Spleen (tissue), 7 donors: ENCODE measurements at regions not wholly inside any gene's neighbourhood (a gene's known extent, or its start where the extent isn't known, plus 50 kb on each side); places are given as distances from the start of the nearest gene placed in this dataset.

ENCODE experiments used
- CTCF ChIP-seq, 11 experiments: fragments of 200-600 bp in 7 of 11; fragments of 450-650 bp in 4 of 11; sonication (generic) in 4 of 11; IDR thresholded peaks in 8 of 11; conservative IDR thresholded peaks in 3 of 11; 1 replicate in 7 of 11; 2 replicates in 4 of 11; pipeline versions ENCODE4 v1.4.0 to v1.8.0; 2016 to 2021; ENCODE audit warnings: antibody characterized with exemption in 11 of 11, inconsistent platforms in 4 of 11, mild to moderate bottlenecking in 1 of 11
- POLR2A ChIP-seq, 3 donors: fragments of 450-650 bp; IDR thresholded peaks; one replicate each; pipeline ENCODE4 v1.5.1; 2017; ENCODE audit warnings: antibody characterized with exemption in 3 of 3, mild to moderate bottlenecking in 1 of 3
- donor health status: DM: no; HTN: no; CAD: no; lungs with moderate emphysema.
- donor health status: DM: no; HTN: no; CAD: no.
- donor health status: DM: no; HTN: no; CAD: no.

GRCh38 chr18:33914399-33914798 is 310.3 kb downstream of the NOL4 start:
- TF ChIP-seq POLR2A (IDR thresholded peaks at IDR 0.05) (no peak), CTCF (IDR thresholded peaks at IDR 0.05 in 8 of 11, conservative IDR thresholded peaks at IDR 0.05 in 3 of 11) (no peak)
